ENCODE measurements at regions not wholly inside any gene's neighbourhood (a gene's known extent, or its start where the extent isn't known, plus 50 kb on each side); places are given as distances from the start of the nearest gene placed in this dataset.

GRCh38 chr10:10618139-10618538 is 399.5 kb upstream of the CELF2 start:
- Histone ChIP-seq H3K9ac (ENCODE audit: low read depth, low read length, poor library complexity) (no peak overlapping the region), H3K4me3 (ENCODE audit: low read length in 2 of 2) (no peak overlapping the region), H3K4ac (ENCODE audit: low read length) (no peak overlapping the region), H3K14ac (ENCODE audit: low read length) (no peak overlapping the region), H4K91ac (ENCODE audit: low read depth, low read length, poor library complexity) (no peak overlapping the region), H2BK12ac (ENCODE audit: low read length) (no peak overlapping the region), H2AK5ac (ENCODE audit: low read depth, low read length) (no peak overlapping the region), H3K27me3 (ENCODE audit: control insufficient read depth in 3 of 3, insufficient read depth in 3 of 3, low read depth in 1 of 3, low read length in 3 of 3) (no peaks in the 10 kb centered on the region), H3K79me1 (ENCODE audit: low read depth, low read length) (no peaks in the 10 kb centered on the region), H3K23ac (ENCODE audit: low read depth, low read length, poor library complexity) (no peak overlapping the region), H3K36me3 (replicated peaks in 1 of 2; ENCODE audit: control insufficient read depth in 2 of 2, insufficient read depth in 2 of 2, low read length in 2 of 2) (no peaks in the 10 kb centered on the region), H2BK120ac (ENCODE audit: low read depth, low read length) (no peak overlapping the region), H2AFZ (ENCODE audit: low read length) (no peak overlapping the region), H3K27ac (replicated peaks; ENCODE audit: low read length) (no peak overlapping the region), H2BK15ac (ENCODE audit: low read length) (no peak overlapping the region), H3K18ac (ENCODE audit: low read length) (no peak overlapping the region), H3K9me3 (replicated peaks in 1 of 2; ENCODE audit: control insufficient read depth in 2 of 2, insufficient read depth in 1 of 2, low read depth in 1 of 2, low read length in 2 of 2) (no peaks in the 10 kb centered on the region), H3K4me1 (ENCODE audit: control insufficient read depth in 2 of 2, insufficient read depth in 1 of 2, low read depth in 1 of 2, low read length in 2 of 2) (peaks cover 0 to 7% of the 10 kb centered on the region in 2 donors), H3K4me2 (ENCODE audit: insufficient read depth, low read length, poor library complexity, severe bottlenecking) (no peak overlapping the region), H2BK5ac (ENCODE audit: low read length) (no peak overlapping the region), H4K8ac (ENCODE audit: low read depth, low read length) (no peak overlapping the region)
- no CpG with 5 or more reads among the region's 1 CpG for WGBS, 2 donors (ENCODE audit: extremely low coverage in 2 of 2, insufficient read length in 2 of 2, insufficient replicate concordance in 1 of 2)
- DNase-seq (ENCODE audit: low spot score): no peak

GRCh38 chr10:10623958-10624566 is 393.6 kb upstream of the CELF2 start:
- no peak for DNase-seq (ENCODE audit: low spot score)
- Histone ChIP-seq H3K18ac (ENCODE audit: low read length) (no peak overlapping the region), H3K4ac (ENCODE audit: low read length) (no peak overlapping the region), H3K14ac (ENCODE audit: low read length) (no peak overlapping the region), H3K4me3 (ENCODE audit: low read length in 2 of 2) (no peak overlapping the region), H2BK5ac (ENCODE audit: low read length) (no peak overlapping the region), H2AK5ac (ENCODE audit: low read depth, low read length) (no peak overlapping the region), H3K36me3 (replicated peaks in 1 of 2; ENCODE audit: control insufficient read depth in 2 of 2, insufficient read depth in 2 of 2, low read length in 2 of 2) (no peaks in the 10 kb centered on the region), H3K4me2 (ENCODE audit: insufficient read depth, low read length, poor library complexity, severe bottlenecking) (no peak overlapping the region), H3K9me3 (replicated peaks in 1 of 2; ENCODE audit: control insufficient read depth in 2 of 2, insufficient read depth in 1 of 2, low read depth in 1 of 2, low read length in 2 of 2) (no peaks in the 10 kb centered on the region), H3K9ac (ENCODE audit: low read depth, low read length, poor library complexity) (no peak overlapping the region), H2BK15ac (ENCODE audit: low read length) (no peak overlapping the region), H2AFZ (ENCODE audit: low read length) (no peak overlapping the region), H3K79me1 (ENCODE audit: low read depth, low read length) (no peaks in the 10 kb centered on the region), H3K4me1 (ENCODE audit: control insufficient read depth in 2 of 2, insufficient read depth in 1 of 2, low read depth in 1 of 2, low read length in 2 of 2) (peaks cover 0 to 3% of the 10 kb centered on the region in 2 donors), H4K91ac (ENCODE audit: low read depth, low read length, poor library complexity) (no peak overlapping the region), H3K23ac (ENCODE audit: low read depth, low read length, poor library complexity) (no peak overlapping the region), H4K8ac (ENCODE audit: low read depth, low read length) (no peak overlapping the region), H2BK12ac (ENCODE audit: low read length) (no peak overlapping the region), H3K27me3 (ENCODE audit: control insufficient read depth in 3 of 3, insufficient read depth in 3 of 3, low read depth in 1 of 3, low read length in 3 of 3) (no peaks in the 10 kb centered on the region), H3K27ac (replicated peaks; ENCODE audit: low read length) (no peak overlapping the region), H2BK120ac (ENCODE audit: low read depth, low read length) (no peak overlapping the region)
- no CpG with 5 or more reads among the region's 6 CpGs for WGBS, 2 donors (ENCODE audit: extremely low coverage in 2 of 2, insufficient read length in 2 of 2, insufficient replicate concordance in 1 of 2)

- no peak overlapping the region for H3K18ac ChIP-seq (ENCODE audit: low read length)
- H3K9ac ChIP-seq (ENCODE audit: low read depth, low read length, poor library complexity): no peak overlapping the region
- H2BK5ac ChIP-seq (ENCODE audit: low read length): no peak overlapping the region
- H3K14ac ChIP-seq (ENCODE audit: low read length): no peak overlapping the region
- H3K9me3 ChIP-seq (replicated peaks in 1 of 2; ENCODE audit: control insufficient read depth in 2 of 2, insufficient read depth in 1 of 2, low read depth in 1 of 2, low read length in 2 of 2): no peaks in the 10 kb centered on the region
- H3K4me2 ChIP-seq (ENCODE audit: insufficient read depth, low read length, poor library complexity, severe bottlenecking): no peak overlapping the region
- H3K23ac ChIP-seq (ENCODE audit: low read depth, low read length, poor library complexity): no peak overlapping the region
- H3K27ac ChIP-seq (replicated peaks; ENCODE audit: low read length): no peak overlapping the region
- DNase-seq (ENCODE audit: low spot score): no peak
- no peaks in the 10 kb centered on the region for H3K36me3 ChIP-seq (replicated peaks in 1 of 2; ENCODE audit: control insufficient read depth in 2 of 2, insufficient read depth in 2 of 2, low read length in 2 of 2)
- H3K27me3 ChIP-seq (ENCODE audit: control insufficient read depth in 3 of 3, insufficient read depth in 3 of 3, low read depth in 1 of 3, low read length in 3 of 3): no peaks in the 10 kb centered on the region
- peaks cover 0 to 3% of the 10 kb centered on the region in 2 donors for H3K4me1 ChIP-seq (ENCODE audit: control insufficient read depth in 2 of 2, insufficient read depth in 1 of 2, low read depth in 1 of 2, low read length in 2 of 2)
- H2AK5ac ChIP-seq (ENCODE audit: low read depth, low read length): no peak overlapping the region
- H4K8ac ChIP-seq (ENCODE audit: low read depth, low read length): no peak overlapping the region
- no peak overlapping the region for H2BK15ac ChIP-seq (ENCODE audit: low read length)
- no CpG with 5 or more reads among the region's 8 CpGs for WGBS, 2 donors (ENCODE audit: extremely low coverage in 2 of 2, insufficient read length in 2 of 2, insufficient replicate concordance in 1 of 2)
- no peak overlapping the region for H2AFZ ChIP-seq (ENCODE audit: low read length)
- no peak overlapping the region for H2BK120ac ChIP-seq (ENCODE audit: low read depth, low read length)
- H3K79me1 ChIP-seq (ENCODE audit: low read depth, low read length): no peaks in the 10 kb centered on the region
- H3K4me3 ChIP-seq (ENCODE audit: low read length in 2 of 2): no peak overlapping the region
- no peak overlapping the region for H3K4ac ChIP-seq (ENCODE audit: low read length)
- no peak overlapping the region for H2BK12ac ChIP-seq (ENCODE audit: low read length)
- H4K91ac ChIP-seq (ENCODE audit: low read depth, low read length, poor library complexity): no peak overlapping the region
Observed at GRCh38 chr10:10624567-10624962, 393.1 kb upstream of the CELF2 start.

GRCh38 chr10:10625491-10625890 is 392.2 kb upstream of the CELF2 start:
- Histone ChIP-seq H3K23ac (ENCODE audit: low read depth, low read length, poor library complexity) (no peak overlapping the region), H3K4me2 (ENCODE audit: insufficient read depth, low read length, poor library complexity, severe bottlenecking) (no peak overlapping the region), H3K9me3 (replicated peaks in 1 of 2; ENCODE audit: control insufficient read depth in 2 of 2, insufficient read depth in 1 of 2, low read depth in 1 of 2, low read length in 2 of 2) (no peaks in the 10 kb centered on the region), H2BK120ac (ENCODE audit: low read depth, low read length) (no peak overlapping the region), H4K8ac (ENCODE audit: low read depth, low read length) (no peak overlapping the region), H2AK5ac (ENCODE audit: low read depth, low read length) (no peak overlapping the region), H2BK15ac (ENCODE audit: low read length) (no peak overlapping the region), H2BK12ac (ENCODE audit: low read length) (no peak overlapping the region), H2BK5ac (ENCODE audit: low read length) (no peak overlapping the region), H3K18ac (ENCODE audit: low read length) (no peak overlapping the region), H3K4ac (ENCODE audit: low read length) (no peak overlapping the region), H3K9ac (ENCODE audit: low read depth, low read length, poor library complexity) (no peak overlapping the region), H3K79me1 (ENCODE audit: low read depth, low read length) (no peaks in the 10 kb centered on the region), H3K14ac (ENCODE audit: low read length) (no peak overlapping the region), H3K4me3 (ENCODE audit: low read length in 2 of 2) (no peak overlapping the region), H3K27me3 (ENCODE audit: control insufficient read depth in 3 of 3, insufficient read depth in 3 of 3, low read depth in 1 of 3, low read length in 3 of 3) (no peaks in the 10 kb centered on the region), H3K36me3 (replicated peaks in 1 of 2; ENCODE audit: control insufficient read depth in 2 of 2, insufficient read depth in 2 of 2, low read length in 2 of 2) (no peaks in the 10 kb centered on the region), H3K4me1 (ENCODE audit: control insufficient read depth in 2 of 2, insufficient read depth in 1 of 2, low read depth in 1 of 2, low read length in 2 of 2) (peaks cover 3 to 4% of the 10 kb centered on the region in 2 donors), H3K27ac (replicated peaks; ENCODE audit: low read length) (no peak overlapping the region), H2AFZ (ENCODE audit: low read length) (peak overlapping the region; percentile 18), H4K91ac (ENCODE audit: low read depth, low read length, poor library complexity) (no peak overlapping the region)
- no CpG with 5 or more reads among the region's 6 CpGs for WGBS, 2 donors (ENCODE audit: extremely low coverage in 2 of 2, insufficient read length in 2 of 2, insufficient replicate concordance in 1 of 2)
- DNase-seq (ENCODE audit: low spot score): no peak

Measured in neuronal stem cell (in vitro differentiated cells).